ENCODE measurements at regions not wholly inside any gene's neighbourhood (a gene's known extent, or its start where the extent isn't known, plus 50 kb on each side); places are given as distances from the start of the nearest gene placed in this dataset.

GRCh38 chr7:84565345-84566074 is 370.9 kb upstream of the SEMA3A start:
- DNase-seq = no peak
- intact Hi-C loops (cut with DNase I) = no loop called here
- Histone ChIP-seq H3K27me3 (no peaks in the 10 kb centered on the region), H3K27ac (no peak overlapping the region), H3K4me3 (no peak overlapping the region), H3K4me1 (no peaks in the 10 kb centered on the region), H3K9me3 (peaks cover 0 to 3% (median 0%) of the 10 kb centered on the region in 4 donors), H3K36me3 (no peaks in the 10 kb centered on the region)
- TF ChIP-seq POLR2A (IDR thresholded peaks at IDR 0.05) = no peak
- 83 to 92% methylated on average over 2 of the region's 2 CpGs for WGBS, 2 donors

GRCh38 chr7:84553711-84554110 is 359.1 kb upstream of the SEMA3A start:
- Histone ChIP-seq H3K9me3 (peaks cover 0 to 10% (median 2%) of the 10 kb centered on the region in 4 donors), H3K36me3 (no peaks in the 10 kb centered on the region), H3K27me3 (no peaks in the 10 kb centered on the region), H3K4me1 (peaks cover 0 to 7% (median under 1%) of the 10 kb centered on the region in 4 donors), H3K4me3 (no peak overlapping the region), H3K27ac (no peak overlapping the region)
- no peak for DNase-seq
- intact Hi-C loops (cut with DNase I) = no loop called here
- TF ChIP-seq POLR2AphosphoS5 (IDR thresholded peaks at IDR 0.05) = no peak
- TF ChIP-seq CTCF (IDR thresholded peaks at IDR 0.05) = no peak
- no peak for TF ChIP-seq POLR2A (IDR thresholded peaks at IDR 0.05)
- TF ChIP-seq EP300 (IDR thresholded peaks at IDR 0.05) = no peak

- H3K9me3 ChIP-seq = no peaks in the 10 kb centered on the region
- H3K27ac ChIP-seq = no peak overlapping the region
- no peaks in the 10 kb centered on the region for H3K27me3 ChIP-seq
- DNase-seq = no peak
- whole genome bisulfite sequencing, 2 donors = 0 to 87% methylated on average over 1 of the region's 1 CpG
- H3K4me1 ChIP-seq = peaks cover 0 to 24% (median 8%) of the 10 kb centered on the region in 4 donors
- TF ChIP-seq POLR2AphosphoS5 (IDR thresholded peaks at IDR 0.05) (no peak), EP300 (IDR thresholded peaks at IDR 0.05) (no peak), CTCF (IDR thresholded peaks at IDR 0.05) (no peak), POLR2A (IDR thresholded peaks at IDR 0.05) (no peak)
- no peaks in the 10 kb centered on the region for H3K36me3 ChIP-seq
- intact Hi-C loops (cut with DNase I) = no loop called here
- H3K4me3 ChIP-seq = no peak overlapping the region
These were observed 354.8 kb upstream of the SEMA3A start for GRCh38 chr7:84549409-84549808.

- H3K36me3 ChIP-seq = no peaks in the 10 kb centered on the region
- no peaks in the 10 kb centered on the region for H3K27me3 ChIP-seq
- intact Hi-C loops (cut with DNase I) = no loop called here
- WGBS, 2 donors = 51 to 59% methylated on average over 5 of the region's 5 CpGs
- no peak for TF ChIP-seq EP300 (IDR thresholded peaks at IDR 0.05)
- no peak for TF ChIP-seq CTCF (IDR thresholded peaks at IDR 0.05)
- H3K9me3 ChIP-seq = no peaks in the 10 kb centered on the region
- peak overlapping the region in 3 of 4 donors; percentile 3 to 56 (median 19) for H3K27ac ChIP-seq
- peaks cover 0 to 24% (median 8%) of the 10 kb centered on the region in 4 donors for H3K4me1 ChIP-seq
- DNase-seq = no peak
- H3K4me3 ChIP-seq = no peak overlapping the region
These were observed 354.1 kb upstream of the SEMA3A start for GRCh38 chr7:84548366-84549365.

- TF ChIP-seq EP300 (IDR thresholded peaks at IDR 0.05) (no peak), POLR2A (IDR thresholded peaks at IDR 0.05) (no peak), POLR2AphosphoS5 (IDR thresholded peaks at IDR 0.05) (no peak), CTCF (IDR thresholded peaks at IDR 0.05) (no peak)
- no peak for DNase-seq
- H3K4me1 ChIP-seq = peaks cover 0 to 24% (median 8%) of the 10 kb centered on the region in 4 donors
- H3K9me3 ChIP-seq = no peaks in the 10 kb centered on the region
- 85% methylated on average over 2 of the region's 2 CpGs for WGBS, 2 donors
- intact Hi-C loops (cut with DNase I) = no loop called here
- no peaks in the 10 kb centered on the region for H3K27me3 ChIP-seq
- no peak overlapping the region for H3K4me3 ChIP-seq
- H3K27ac ChIP-seq = peak overlapping the region in 1 of 4 donors; percentile 56
- H3K36me3 ChIP-seq = no peaks in the 10 kb centered on the region
These were observed 352.7 kb upstream of the SEMA3A start for GRCh38 chr7:84547331-84547730.
